GM12878 (cell line): ENCODE measurements at regions not wholly inside any gene's neighbourhood (a gene's known extent, or its start where the extent isn't known, plus 50 kb on each side); places are given as distances from the start of the nearest gene placed in this dataset.

Experiments used
- ATAC-seq: fragments of 200-7000 bp; cut with Tn5 transposase; 3 replicates; pipeline ENCODE4 v1.9.1; 2020; ENCODE audit warnings: mild to moderate bottlenecking, moderate library complexity
- BruUV-seq: library from RNA; stranded (reverse); fragments of 400-500 nt; replicated peaks from 2 replicates; lab custom pipeline; 2021; lab: Mats Ljungman, UMichigan
- CTCF ChIA-PET: fragments of 300-600 bp; sonication (Branson Sonifier 250); formaldehyde crosslinking; extraction: SDS; loops from one replicate; lab custom pipeline; 2021; ENCODE audit warnings: inconsistent platforms; lab: Yijun Ruan, JAX
- POLR2A ChIA-PET: fragments of 350-600 bp; formaldehyde crosslinking; extraction: SDS; loops from one replicate; lab custom pipeline; 2021; ENCODE audit warnings: inconsistent platforms; lab: Charles Lee
- RAD21 ChIA-PET: fragments of 300-600 bp; sonication (Branson Sonifier 250); formaldehyde crosslinking; loops from one replicate; lab custom pipeline; 2023; ENCODE audit warnings: antibody characterized with exemption; ENCODE audit not compliant: unreplicated experiment; lab: Charles Lee
- SMC1A ChIA-PET: fragments of 300-600 bp; sonication (Branson Sonifier 250); formaldehyde crosslinking; loops from one replicate; lab custom pipeline; 2023; ENCODE audit not compliant: unreplicated experiment, uncharacterized antibody; lab: Charles Lee
- DNase-seq: peaks from one replicate; pipeline ENCODE4 v3.0.0-alpha.2; 2011; ENCODE audit warnings: low read depth, low spot score
- FAIRE-seq: peaks from 3 replicates; lab custom pipeline; 2011; peaks lifted over from hg19 to GRCh38; lab: Jason Lieb, UNC
- H2AFZ ChIP-seq: 2 replicates; pipeline ENCODE4 v1.6.0; 2011; ENCODE audit warnings: low read depth, low read length, control low read depth; ENCODE audit not compliant: control insufficient read depth
- H3K27ac ChIP-seq: 2 replicates; pipeline ENCODE4 v1.5.1; 2011; ENCODE audit warnings: control low read depth; ENCODE audit not compliant: control insufficient read depth, insufficient read depth
- H3K27me3 ChIP-seq, 2 experiments: replicated peaks in 1 of 2; 2 replicates each; pipeline versions ENCODE4 v1.6.0 to v1.6.1; 2011; ENCODE audit warnings: low read length in 1 of 2; ENCODE audit not compliant: control insufficient read depth in 2 of 2, insufficient read depth in 2 of 2
- H3K36me3 ChIP-seq, 2 experiments: 2 replicates each; pipeline ENCODE4 v1.5.1; 2011; ENCODE audit warnings: low read length in 1 of 2; ENCODE audit not compliant: control insufficient read depth in 2 of 2, insufficient read depth in 2 of 2
- H3K4me1 ChIP-seq: 2 replicates; pipeline ENCODE4 v1.6.1; 2011; ENCODE audit warnings: mild to moderate bottlenecking, low read length, moderate library complexity, mixed read lengths; ENCODE audit not compliant: control insufficient read depth, insufficient read depth
- H3K4me2 ChIP-seq: 2 replicates; pipeline ENCODE4 v1.6.0; 2011; ENCODE audit warnings: control low read depth; ENCODE audit not compliant: control insufficient read depth, insufficient read depth
- H3K4me3 ChIP-seq: fragments of 200-600 bp; sonication (generic); 2 replicates; pipeline ENCODE4 v1.5.1; 2016
- H3K79me2 ChIP-seq: 2 replicates; pipeline ENCODE4 v1.6.0; 2011; ENCODE audit warnings: low read length; ENCODE audit not compliant: control insufficient read depth, insufficient read depth
- H3K9ac ChIP-seq: 2 replicates; pipeline ENCODE4 v1.8.0; 2011; ENCODE audit warnings: low read length, control low read depth, mixed read lengths; ENCODE audit not compliant: control insufficient read depth, insufficient read depth
- H3K9me3 ChIP-seq: replicated peaks from 3 replicates; pipeline ENCODE4 v1.5.1; 2011; ENCODE audit warnings: mild to moderate bottlenecking, low read length; ENCODE audit not compliant: control insufficient read depth, insufficient read depth
- H4K20me1 ChIP-seq: 2 replicates; pipeline ENCODE4 v1.6.0; 2011; ENCODE audit not compliant: control insufficient read depth, insufficient read depth
- ATF7 ChIP-seq: fragments of 450-650 bp; IDR thresholded peaks from 2 replicates; pipeline ENCODE4 v1.6.1; 2016; ENCODE audit warnings: low read depth, mild to moderate bottlenecking
- BMI1 ChIP-seq: fragments of 450-650 bp; IDR thresholded peaks from 2 replicates; pipeline ENCODE4 v1.6.1; 2016; ENCODE audit warnings: mild to moderate bottlenecking, moderate library complexity, borderline replicate concordance
- CHD2 ChIP-seq: IDR thresholded peaks from 2 replicates; pipeline ENCODE4 v1.6.1; 2011; ENCODE audit warnings: low read depth, low read length, improper control_type of control experiment, borderline replicate concordance
- E2F4 ChIP-seq: IDR thresholded peaks from 2 replicates; pipeline ENCODE4 v1.6.1; 2012; ENCODE audit warnings: low read depth, low read length, improper control_type of control experiment
- EP300 ChIP-seq, 2 experiments: fragments of 150-350 bp in 1 of 2; IDR thresholded peaks; 2 replicates each; pipeline ENCODE4 v1.6.1; 2011 to 2012; ENCODE audit warnings: low read depth in 2 of 2, low read length in 2 of 2, borderline replicate concordance in 1 of 2, improper control_type of control experiment in 1 of 2, inconsistent platforms in 1 of 2; ENCODE audit not compliant: control insufficient read depth in 1 of 2
- FOS ChIP-seq: IDR thresholded peaks from 3 replicates; pipeline ENCODE4 v1.6.1; 2011; ENCODE audit warnings: borderline replicate concordance; ENCODE audit not compliant: insufficient read length; ENCODE audit errors: extremely low read depth
- HDAC2 ChIP-seq: fragments of 200-600 bp; sonication (generic); IDR thresholded peaks from 2 replicates; pipeline ENCODE4 v1.6.1; 2017
- MAX ChIP-seq: IDR thresholded peaks from 2 replicates; pipeline ENCODE4 v1.6.1; 2012; ENCODE audit warnings: low read depth, low read length, improper control_type of control experiment
- NFIC ChIP-seq: IDR thresholded peaks from 2 replicates; pipeline ENCODE4 v1.6.1; 2012; ENCODE audit warnings: low read depth, mild to moderate bottlenecking, inconsistent platforms, low read length, moderate library complexity
- NFYA ChIP-seq: IDR thresholded peaks from 2 replicates; pipeline ENCODE4 v1.6.1; 2011; ENCODE audit warnings: low read depth, mild to moderate bottlenecking, low read length, improper control_type of control experiment, borderline replicate concordance
- PAX8 ChIP-seq: fragments of 450-650 bp; IDR thresholded peaks from 2 replicates; pipeline ENCODE4 v1.6.1; 2017; ENCODE audit warnings: mild to moderate bottlenecking, moderate library complexity
- POLR2AphosphoS5 ChIP-seq: IDR thresholded peaks from 2 replicates; pipeline ENCODE4 v1.6.1; 2011; ENCODE audit warnings: mild to moderate bottlenecking, low read length, inconsistent platforms
- RAD51 ChIP-seq: fragments of 450-650 bp; IDR thresholded peaks from 2 replicates; pipeline ENCODE4 v1.6.1; 2016; ENCODE audit warnings: moderate library complexity, mild to moderate bottlenecking, inconsistent platforms
- SIX5 ChIP-seq: IDR thresholded peaks from 2 replicates; pipeline ENCODE4 v1.6.1; 2011; ENCODE audit warnings: mild to moderate bottlenecking, low read depth, low read length, moderate library complexity; ENCODE audit not compliant: severe bottlenecking
- SMAD1 ChIP-seq: fragments of 450-650 bp; IDR thresholded peaks from 2 replicates; pipeline ENCODE4 v1.6.1; 2018; ENCODE audit warnings: mild to moderate bottlenecking, low read depth; ENCODE audit not compliant: partially characterized antibody
- SMAD5 ChIP-seq: IDR thresholded peaks from 2 replicates; pipeline ENCODE4 v1.6.1; 2016; ENCODE audit warnings: antibody characterized with exemption, low read depth
- SREBF2 ChIP-seq: IDR thresholded peaks from 2 replicates; pipeline ENCODE4 v1.6.1; 2012; ENCODE audit warnings: mild to moderate bottlenecking, low read length
- ZBTB11 ChIP-seq: fragments of 450-650 bp; formaldehyde crosslinking; IDR thresholded peaks from 2 replicates; pipeline ENCODE4 v1.5.0; 2022; ENCODE audit warnings: mild to moderate bottlenecking, missing genetic modification characterization
- WGBS: methylation state at CpG from one replicate; pipeline ENCODE4 v1.1.6; 2016; ENCODE audit warnings: low lambda C conversion rate; ENCODE audit not compliant: insufficient replicate concordance, insufficient coverage; ENCODE audit errors: missing lambda C conversion rate; 5-methylcytosine and 5-hydroxymethylcytosine counted together
- in situ Hi-C: fragments of 300-500 bp; cut with MboI; formaldehyde crosslinking; loops from 9 replicates; pipeline ENCODE4 v1.14.3; 2018; ENCODE audit warnings: mixed read lengths
- intact Hi-C: fragments of 100-400 bp; cut with micrococcal nuclease; formaldehyde crosslinking; loops from one replicate; pipeline ENCODE4 v1.14.2; 2022; ENCODE audit not compliant: unreplicated experiment

- TF ChIP-seq SIX5 (no peak), SMAD5 (no peak), PAX8 (no peak), NFYA (no peak), NFIC (no peak), SREBF2 (no peak), EP300 (IDR thresholded peaks at IDR 0.05; ENCODE audit: borderline replicate concordance in 1 of 2, control insufficient read depth in 1 of 2, low read depth in 2 of 2, low read length in 2 of 2) (no peak), CHD2 (no peak), FOS (no peak), ATF7 (no peak), BMI1 (no peak), E2F4 (no peak), RAD51 (no peak), POLR2AphosphoS5 (no peak), MAX (no peak), SMAD1 (no peak), ZBTB11 (CRISPR knock-in tag) (no peak), HDAC2 (no peak)
- no peak for FAIRE-seq
- POLR2A ChIA-PET: no interaction called here
- CTCF ChIA-PET: no interaction called here
- no peak overlapping the region for H3K4me3 ChIP-seq
- DNase-seq: no peak
- WGBS: 13% methylated on average over 3 of the region's 3 CpGs
- H3K9ac ChIP-seq: no peak overlapping the region
- H4K20me1 ChIP-seq: no peaks in the 10 kb centered on the region
- no peak overlapping the region for H2AFZ ChIP-seq
- no peaks in the 10 kb centered on the region for H3K36me3 ChIP-seq
- no peak overlapping the region for H3K4me2 ChIP-seq
- no peaks in the 10 kb centered on the region for H3K79me2 ChIP-seq
- no peaks in the 10 kb centered on the region for H3K4me1 ChIP-seq
- in situ Hi-C loops (no loop called here), intact Hi-C loops (no loop called here)
- SMC1A ChIA-PET: interaction anchor here (1.2 to 2.1 kb wide), 2 partner anchors 9 kb away, joined by 3 to 6 read pairs; no protein-coding TSS in a partner anchor
- no peaks in the 10 kb centered on the region for H3K27me3 ChIP-seq
- BruUV-seq: no TSS peak
- H3K9me3 ChIP-seq: no peaks in the 10 kb centered on the region
- RAD21 ChIA-PET: interaction anchor here (0.6 kb wide), 1 partner anchor 462 kb away, joined by 4 read pairs; no protein-coding TSS in a partner anchor
- no peak for ATAC-seq
- no peak overlapping the region for H3K27ac ChIP-seq
Measured at GRCh38 chr2:123127236-123127635, 897.9 kb upstream of the CNTNAP5 start.
